Peyer's patch (tissue), 4 donors: ENCODE measurements at regions not wholly inside any gene's neighbourhood (a gene's known extent, or its start where the extent isn't known, plus 50 kb on each side); places are given as distances from the start of the nearest gene placed in this dataset.
"Not testable (repeated sequence)": the region's sequence is repeated elsewhere in the genome, so short reads cannot be mapped to it uniquely, and the experiment has no call there.

Experiments used
- POLR2A ChIP-seq, 2 donors: fragments of 450-650 bp; IDR thresholded peaks; one replicate each; pipeline ENCODE4 v1.5.1; 2017; ENCODE audit warnings: antibody characterized with exemption in 2 of 2, mild to moderate bottlenecking in 2 of 2, moderate library complexity in 2 of 2
- TF ChIP-seq, protein P1 (sequence below), 6 experiments: fragments of 450-650 bp in 4 of 6; fragments of 200-600 bp in 2 of 6; sonication (generic) in 1 of 6; IDR thresholded peaks; one replicate each; pipeline ENCODE4 v1.5.1; 2017 to 2019; ENCODE audit warnings: antibody characterized with exemption in 6 of 6, mild to moderate bottlenecking in 3 of 6, moderate library complexity in 1 of 6

- TF ChIP-seq, protein P1, sequence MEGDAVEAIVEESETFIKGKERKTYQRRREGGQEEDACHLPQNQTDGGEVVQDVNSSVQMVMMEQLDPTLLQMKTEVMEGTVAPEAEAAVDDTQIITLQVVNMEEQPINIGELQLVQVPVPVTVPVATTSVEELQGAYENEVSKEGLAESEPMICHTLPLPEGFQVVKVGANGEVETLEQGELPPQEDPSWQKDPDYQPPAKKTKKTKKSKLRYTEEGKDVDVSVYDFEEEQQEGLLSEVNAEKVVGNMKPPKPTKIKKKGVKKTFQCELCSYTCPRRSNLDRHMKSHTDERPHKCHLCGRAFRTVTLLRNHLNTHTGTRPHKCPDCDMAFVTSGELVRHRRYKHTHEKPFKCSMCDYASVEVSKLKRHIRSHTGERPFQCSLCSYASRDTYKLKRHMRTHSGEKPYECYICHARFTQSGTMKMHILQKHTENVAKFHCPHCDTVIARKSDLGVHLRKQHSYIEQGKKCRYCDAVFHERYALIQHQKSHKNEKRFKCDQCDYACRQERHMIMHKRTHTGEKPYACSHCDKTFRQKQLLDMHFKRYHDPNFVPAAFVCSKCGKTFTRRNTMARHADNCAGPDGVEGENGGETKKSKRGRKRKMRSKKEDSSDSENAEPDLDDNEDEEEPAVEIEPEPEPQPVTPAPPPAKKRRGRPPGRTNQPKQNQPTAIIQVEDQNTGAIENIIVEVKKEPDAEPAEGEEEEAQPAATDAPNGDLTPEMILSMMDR (IDR thresholded peaks at IDR 0.05), result not testable (repeated sequence)
- not testable (repeated sequence) for TF ChIP-seq POLR2A (IDR thresholded peaks at IDR 0.05)
Observed at GRCh38 chr1:146278758-146279157, 49.9 kb upstream of the NOTCH2NLA start.
